Fibroblast of pulmonary artery (primary cell): ENCODE measurements at regions not wholly inside any gene's neighbourhood (a gene's known extent, or its start where the extent isn't known, plus 50 kb on each side); places are given as distances from the start of the nearest gene placed in this dataset.

ENCODE experiments used
- DNase-seq: peaks from one replicate; pipeline ENCODE4 v3.0.0-alpha.2; 2010; ENCODE audit warnings: low read depth
- H3K4me3 ChIP-seq: replicated peaks from 2 replicates; pipeline ENCODE4 v1.5.1; 2011; ENCODE audit warnings: low read depth, mild to moderate bottlenecking, control low read depth, low read length, moderate library complexity
- TF ChIP-seq, protein P1 (sequence below): IDR thresholded peaks from 2 replicates; pipeline ENCODE4 v1.5.1; 2011; ENCODE audit warnings: mild to moderate bottlenecking, control low read depth, low read length, inconsistent platforms; ENCODE audit errors: missing control alignments

DNA sequence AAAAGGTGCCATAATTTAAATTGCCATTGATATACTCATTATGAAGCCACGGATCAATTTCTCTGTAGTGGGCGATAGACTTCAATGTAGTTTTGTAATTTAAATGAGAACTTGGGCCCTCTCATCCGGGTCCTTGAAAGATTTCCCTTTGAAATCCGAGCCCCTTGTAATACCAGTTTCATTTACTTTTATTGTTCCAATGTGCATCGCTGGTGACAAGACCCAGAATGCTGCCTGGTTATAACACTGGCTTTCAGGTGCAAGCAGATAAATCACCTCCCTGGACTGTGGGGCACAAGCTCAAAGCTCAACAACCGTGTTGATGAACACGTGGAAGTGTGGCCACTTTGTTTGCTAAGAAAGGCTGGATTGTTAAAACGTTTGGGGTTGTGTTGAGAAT lies 68.9 kb upstream of the FZD10 start:
- no peak overlapping the region for H3K4me3 ChIP-seq
- TF ChIP-seq, protein P1, sequence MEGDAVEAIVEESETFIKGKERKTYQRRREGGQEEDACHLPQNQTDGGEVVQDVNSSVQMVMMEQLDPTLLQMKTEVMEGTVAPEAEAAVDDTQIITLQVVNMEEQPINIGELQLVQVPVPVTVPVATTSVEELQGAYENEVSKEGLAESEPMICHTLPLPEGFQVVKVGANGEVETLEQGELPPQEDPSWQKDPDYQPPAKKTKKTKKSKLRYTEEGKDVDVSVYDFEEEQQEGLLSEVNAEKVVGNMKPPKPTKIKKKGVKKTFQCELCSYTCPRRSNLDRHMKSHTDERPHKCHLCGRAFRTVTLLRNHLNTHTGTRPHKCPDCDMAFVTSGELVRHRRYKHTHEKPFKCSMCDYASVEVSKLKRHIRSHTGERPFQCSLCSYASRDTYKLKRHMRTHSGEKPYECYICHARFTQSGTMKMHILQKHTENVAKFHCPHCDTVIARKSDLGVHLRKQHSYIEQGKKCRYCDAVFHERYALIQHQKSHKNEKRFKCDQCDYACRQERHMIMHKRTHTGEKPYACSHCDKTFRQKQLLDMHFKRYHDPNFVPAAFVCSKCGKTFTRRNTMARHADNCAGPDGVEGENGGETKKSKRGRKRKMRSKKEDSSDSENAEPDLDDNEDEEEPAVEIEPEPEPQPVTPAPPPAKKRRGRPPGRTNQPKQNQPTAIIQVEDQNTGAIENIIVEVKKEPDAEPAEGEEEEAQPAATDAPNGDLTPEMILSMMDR = no peak
- DNase-seq = no peak

DNA sequence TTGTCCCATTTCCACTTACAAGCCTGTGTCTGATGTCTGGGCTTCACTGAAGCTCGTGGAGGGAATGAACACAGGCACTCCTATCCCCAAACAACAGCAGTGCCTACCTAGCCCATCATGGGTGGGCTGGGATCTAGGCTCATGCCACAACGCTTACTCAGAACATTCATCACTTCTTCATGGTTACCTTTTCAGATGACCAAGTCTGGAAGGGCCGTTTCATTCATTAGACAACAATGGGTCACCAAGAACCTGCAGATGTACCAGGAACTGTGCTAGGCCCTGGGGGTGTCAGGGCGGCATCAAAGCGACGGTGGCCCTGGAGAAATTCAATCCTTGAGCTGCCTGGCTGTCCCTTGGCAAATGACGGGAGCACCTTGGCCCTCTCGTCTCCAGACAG lies 64.9 kb upstream of the FZD10 start:
- no peak overlapping the region for H3K4me3 ChIP-seq
- TF ChIP-seq, protein P1 = no peak
- DNase-seq = no peak

DNA sequence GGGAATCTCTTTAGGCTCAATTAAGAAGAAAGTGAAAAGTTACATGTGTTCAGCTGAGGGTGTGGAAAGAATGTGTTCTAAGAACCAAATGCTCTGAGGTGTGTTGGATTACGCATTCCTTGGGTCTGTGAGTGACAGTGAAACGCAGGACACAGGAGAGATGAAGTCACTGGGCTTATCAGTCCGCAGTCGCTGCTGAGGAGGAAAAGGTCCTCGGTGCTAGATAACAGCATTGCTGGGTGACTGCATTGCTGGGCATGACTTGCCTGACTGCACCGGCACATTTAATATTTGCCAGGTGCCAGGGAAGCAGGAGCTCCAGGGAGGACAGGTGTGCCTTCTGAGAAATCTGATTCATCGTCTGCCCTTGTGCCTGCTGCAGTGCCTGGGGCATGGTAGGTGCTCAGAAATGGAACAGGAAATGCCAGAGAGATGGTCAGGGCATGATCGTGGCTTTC lies 64.4 kb upstream of the FZD10 start:
- TF ChIP-seq, protein P1 = no peak
- DNase-seq = no peak
- no peak overlapping the region for H3K4me3 ChIP-seq

DNA sequence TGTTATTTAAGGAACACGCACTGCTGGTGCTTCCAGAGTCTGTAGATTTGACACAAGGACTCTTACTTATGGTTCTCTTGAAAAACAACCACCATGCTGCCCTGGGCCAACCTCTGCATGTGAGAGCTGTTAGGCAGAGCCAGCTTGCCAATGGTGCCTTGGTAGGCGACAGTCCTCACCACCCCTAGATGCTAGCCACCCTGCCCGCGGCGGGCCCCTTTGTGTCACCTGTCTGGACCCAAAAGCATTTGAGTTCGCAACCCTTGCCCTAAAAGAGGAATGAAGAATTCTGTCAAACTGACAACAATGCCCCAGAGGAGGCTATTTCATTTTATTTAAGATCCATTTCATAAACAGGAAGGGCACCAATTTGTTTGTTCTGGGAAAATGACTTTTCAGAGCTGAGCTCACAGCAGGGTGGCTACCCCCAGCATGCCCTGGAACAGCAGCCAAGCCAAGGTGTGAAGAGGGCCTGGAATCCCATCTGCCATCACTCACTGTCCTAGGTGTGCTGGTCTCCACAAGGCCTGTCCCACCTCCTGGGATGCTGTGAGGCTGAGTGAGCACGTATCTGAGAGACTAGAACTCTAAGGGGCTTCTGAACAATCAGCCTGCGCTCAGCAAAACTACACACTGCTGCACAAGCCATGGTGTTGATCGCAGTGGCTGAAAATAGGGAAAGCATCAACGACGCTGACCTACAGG lies 63.8 kb upstream of the FZD10 start:
- no peak for DNase-seq
- TF ChIP-seq, protein P1 = no peak
- H3K4me3 ChIP-seq = no peak overlapping the region

DNA sequence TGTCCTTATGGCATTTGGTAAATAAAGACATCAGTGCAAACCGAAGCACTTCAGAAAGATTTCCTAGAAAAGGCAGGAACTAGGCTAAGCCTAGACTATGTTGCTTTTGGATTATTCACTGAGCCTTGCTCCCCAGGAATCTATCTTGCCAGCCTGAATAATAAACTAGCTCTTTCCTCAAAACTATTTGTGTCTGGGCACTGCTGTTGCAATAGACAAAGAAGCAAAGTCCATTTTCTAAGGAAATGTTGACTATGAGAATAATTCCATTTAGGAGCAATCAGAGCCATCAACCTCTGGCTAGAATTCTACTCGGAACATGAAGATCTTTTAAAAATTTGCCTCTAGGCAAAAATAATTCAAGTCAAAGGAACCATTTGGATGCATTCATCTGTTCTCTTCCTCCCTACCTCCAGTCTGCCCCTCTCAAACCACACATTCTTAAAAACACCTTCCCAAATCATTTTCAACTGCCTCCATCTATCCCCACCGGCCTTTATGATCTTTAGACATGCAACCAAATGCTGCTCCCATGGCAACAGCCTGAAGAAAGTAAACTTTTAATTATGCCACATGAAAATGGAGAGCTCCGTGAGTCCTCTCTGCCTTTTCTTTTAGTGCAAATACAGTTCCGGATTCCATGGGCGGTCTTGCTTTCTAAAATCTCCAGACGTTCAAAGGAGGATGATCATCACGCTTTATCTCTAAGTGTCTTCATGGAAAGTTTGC lies 61.5 kb upstream of the FZD10 start:
- no peak for DNase-seq
- H3K4me3 ChIP-seq = no peak overlapping the region
- TF ChIP-seq, protein P1 = no peak

DNA sequence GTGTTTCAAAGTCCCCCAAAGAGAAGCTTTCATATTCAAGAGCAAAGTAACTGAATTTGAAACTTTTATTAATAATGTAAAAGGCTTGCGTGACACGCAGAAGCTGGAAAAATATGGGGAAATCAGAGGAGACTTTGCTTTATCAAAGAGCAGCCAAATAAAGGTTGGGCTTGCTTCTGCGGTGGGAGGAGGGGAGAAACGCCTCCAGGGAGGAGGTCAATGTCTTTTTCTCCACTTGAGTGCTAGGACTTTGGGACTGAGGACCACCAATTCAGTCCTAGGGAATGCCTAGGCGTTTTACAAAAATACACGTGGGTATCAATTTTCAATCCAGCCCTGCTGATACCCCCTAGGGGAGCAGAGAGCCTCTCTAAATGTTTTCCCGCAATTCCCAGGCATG lies 60.9 kb upstream of the FZD10 start:
- no peak overlapping the region for H3K4me3 ChIP-seq
- TF ChIP-seq, protein P1 = no peak
- DNase-seq = no peak

DNA sequence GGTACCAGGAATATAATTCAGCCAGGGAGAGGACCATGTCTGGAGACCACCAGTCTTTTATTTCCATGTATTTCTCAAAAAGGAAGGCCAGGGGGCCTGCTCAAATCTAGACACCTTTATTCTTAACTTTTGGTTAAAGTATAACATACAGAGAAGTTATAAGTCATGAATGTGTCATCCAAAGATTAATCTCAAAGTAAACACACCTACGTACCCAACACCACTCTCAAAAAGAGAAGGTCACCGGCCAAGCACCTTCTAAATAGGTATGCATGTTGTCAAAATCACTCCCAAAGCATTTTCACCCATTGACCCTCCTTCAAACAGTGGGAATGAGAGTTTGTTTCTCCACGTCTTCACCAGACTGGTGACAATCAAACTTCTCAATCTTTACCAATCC lies 60.0 kb upstream of the FZD10 start:
- DNase-seq = no peak
- H3K4me3 ChIP-seq = no peak overlapping the region
- TF ChIP-seq, protein P1 = no peak
